HEK293 (cell line): ENCODE measurements at regions not wholly inside any gene's neighbourhood (a gene's known extent, or its start where the extent isn't known, plus 50 kb on each side); places are given as distances from the start of the nearest gene placed in this dataset.

Experiments
- BCL11A ChIP-seq: fragments of 450-650 bp; formaldehyde crosslinking; IDR thresholded peaks from 2 replicates; pipeline ENCODE4 v1.5.1; 2016; ENCODE audit warnings: low read depth, missing biosample characterization, missing genetic modification characterization
- CTCF ChIP-seq: fragments of 450-650 bp; formaldehyde crosslinking; IDR thresholded peaks from 2 replicates; pipeline ENCODE4 v1.5.1; 2016; ENCODE audit warnings: missing biosample characterization, missing genetic modification characterization
- MZF1 ChIP-seq: fragments of 450-650 bp; formaldehyde crosslinking; IDR thresholded peaks from 2 replicates; pipeline ENCODE4 v1.5.1; 2017; ENCODE audit warnings: missing biosample characterization, missing genetic modification characterization, borderline replicate concordance
- OVOL3 ChIP-seq: fragments of 450-650 bp; formaldehyde crosslinking; IDR thresholded peaks from 2 replicates; pipeline ENCODE4 v1.5.1; 2016; ENCODE audit warnings: missing biosample characterization, missing genetic modification characterization
- YY1 ChIP-seq: fragments of 450-650 bp; formaldehyde crosslinking; IDR thresholded peaks from 2 replicates; pipeline ENCODE4 v1.5.1; 2018; ENCODE audit warnings: missing biosample characterization, missing genetic modification characterization
- ZNF133 ChIP-seq: fragments of 450-650 bp; formaldehyde crosslinking; IDR thresholded peaks from 2 replicates; pipeline ENCODE4 v1.5.1; 2016; ENCODE audit warnings: missing biosample characterization, missing genetic modification characterization
- ZNF155 ChIP-seq: fragments of 450-650 bp; formaldehyde crosslinking; IDR thresholded peaks from 2 replicates; pipeline ENCODE4 v1.5.1; 2016; ENCODE audit warnings: missing biosample characterization, missing genetic modification characterization
- ZNF239 ChIP-seq: fragments of 450-650 bp; formaldehyde crosslinking; IDR thresholded peaks from 2 replicates; pipeline ENCODE4 v1.5.1; 2016; ENCODE audit warnings: missing biosample characterization, missing genetic modification characterization
- ZNF266 ChIP-seq: fragments of 450-650 bp; formaldehyde crosslinking; IDR thresholded peaks from 2 replicates; pipeline ENCODE4 v1.5.1; 2016; ENCODE audit warnings: missing biosample characterization, missing genetic modification characterization, low read depth
- ZNF335 ChIP-seq: fragments of 450-650 bp; formaldehyde crosslinking; conservative IDR thresholded peaks from 2 replicates; pipeline ENCODE4 v1.5.1; 2016; ENCODE audit warnings: missing biosample characterization, missing genetic modification characterization
- ZNF354C ChIP-seq: fragments of 450-650 bp; formaldehyde crosslinking; IDR thresholded peaks from 2 replicates; pipeline ENCODE4 v1.5.1; 2016; ENCODE audit warnings: missing biosample characterization, missing genetic modification characterization, low read depth, borderline replicate concordance
- ZNF423 ChIP-seq: fragments of 450-650 bp; formaldehyde crosslinking; IDR thresholded peaks from 2 replicates; pipeline ENCODE4 v1.5.1; 2016; ENCODE audit warnings: missing biosample characterization, missing genetic modification characterization
- ZNF639 ChIP-seq: fragments of 450-650 bp; formaldehyde crosslinking; IDR thresholded peaks from 2 replicates; pipeline ENCODE4 v1.5.1; 2016; ENCODE audit warnings: missing biosample characterization, missing genetic modification characterization

GRCh38 chr6:104522533-104522932 lies 337.2 kb downstream of the HACE1 start:
- TF ChIP-seq CTCF (tag by site-specific recombination) (no peak), ZNF335 (tag by site-specific recombination) (no peak), ZNF354C (tag by site-specific recombination) (no peak), ZNF423 (tag by site-specific recombination) (no peak), ZNF155 (no peak), OVOL3 (tag by site-specific recombination) (no peak), ZNF639 (tag by site-specific recombination) (no peak), ZNF239 (tag by site-specific recombination) (no peak), ZNF266 (tag by site-specific recombination) (no peak), YY1 (tag by site-specific recombination) (no peak), MZF1 (no peak), ZNF133 (no peak), BCL11A (tag by site-specific recombination) (no peak)
